HG03064 (cell line): ENCODE measurements at regions not wholly inside any gene's neighbourhood (a gene's known extent, or its start where the extent isn't known, plus 50 kb on each side); places are given as distances from the start of the nearest gene placed in this dataset.

Experiments used
- ATAC-seq: cut with Tn5 transposase; IDR thresholded peaks from one replicate; pipeline ENCODE4 v1.9.1; 2021; ENCODE audit warnings: low read depth; ENCODE audit not compliant: unreplicated experiment

DNA sequence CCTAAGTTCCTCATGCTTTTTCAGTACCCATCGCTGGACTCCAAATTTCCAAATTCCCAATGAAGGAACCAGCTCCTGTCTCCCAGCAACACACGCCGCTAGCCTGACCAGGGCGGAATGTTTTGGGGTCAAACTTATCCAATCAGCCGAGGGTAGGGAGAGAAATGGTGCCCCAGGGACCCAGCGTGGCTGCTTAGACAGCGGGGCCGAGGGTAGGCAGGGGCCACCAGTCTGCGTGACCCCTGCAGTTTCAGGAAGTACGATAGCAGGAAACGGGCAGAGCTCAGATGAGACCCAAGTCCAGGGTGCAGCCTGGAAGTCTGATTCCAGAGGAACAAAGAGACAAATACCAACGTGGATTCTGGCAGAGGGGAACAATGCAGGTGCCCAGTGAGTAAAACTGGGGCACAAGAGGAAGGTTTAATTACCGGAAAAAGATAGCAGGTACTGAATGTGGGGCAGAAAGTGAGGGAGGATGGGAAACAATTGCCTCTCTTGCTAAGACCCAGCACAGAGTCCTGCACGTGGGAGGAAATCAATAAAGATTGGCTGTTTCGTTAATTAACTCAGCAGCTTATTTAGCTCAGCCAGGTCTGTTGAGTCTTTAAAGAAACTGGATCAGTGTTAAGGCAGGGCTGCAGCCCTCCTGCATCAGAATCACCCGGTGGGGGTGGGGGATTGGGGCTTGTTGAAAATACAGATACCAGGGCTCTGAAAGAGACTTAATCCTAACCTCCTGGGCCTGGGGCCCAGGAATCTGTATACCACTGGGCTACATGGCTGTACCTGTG, 50.4 kb upstream of the NFE2L3 start:
- ATAC-seq, result no peak

DNA sequence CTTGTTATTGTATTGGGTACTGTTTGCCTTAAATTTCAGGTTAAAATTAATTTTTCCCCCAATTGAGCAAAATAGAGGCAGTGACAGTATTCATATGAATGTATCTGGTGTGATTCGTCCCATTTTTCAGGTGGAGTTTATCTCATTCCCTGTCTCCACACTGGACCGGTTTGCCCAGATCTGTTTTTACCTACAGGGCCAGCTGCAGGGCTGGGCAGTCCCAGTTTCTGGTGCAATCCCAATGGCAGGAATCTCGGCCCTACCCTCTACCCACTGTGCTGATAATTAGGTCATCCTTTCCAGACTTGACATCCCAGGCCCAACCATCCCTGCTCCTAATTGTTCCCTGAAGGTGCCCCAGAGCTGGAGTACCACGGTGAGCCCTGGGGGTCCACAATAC, 49.8 kb upstream of the NFE2L3 start:
- ATAC-seq, result no peak
